Posterior cingulate gyrus (tissue), 11 donors: ENCODE measurements at regions not wholly inside any gene's neighbourhood (a gene's known extent, or its start where the extent isn't known, plus 50 kb on each side); places are given as distances from the start of the nearest gene placed in this dataset.
A peak's percentile ranks its signal among the peaks of the same experiment; 100 is the strongest.

Experiments used
- DNase-seq, 10 donors: peaks; one replicate each; pipeline versions ENCODE4 v3.0.0 to v3.0.0-alpha.2; 2020 to 2021; ENCODE audit warnings: mixed read lengths in 3 of 10
- intact Hi-C: fragments of 100-400 bp; cut with DNase I; formaldehyde crosslinking; loops from one replicate; pipeline ENCODE4 v1.15.1; 2023

DNA sequence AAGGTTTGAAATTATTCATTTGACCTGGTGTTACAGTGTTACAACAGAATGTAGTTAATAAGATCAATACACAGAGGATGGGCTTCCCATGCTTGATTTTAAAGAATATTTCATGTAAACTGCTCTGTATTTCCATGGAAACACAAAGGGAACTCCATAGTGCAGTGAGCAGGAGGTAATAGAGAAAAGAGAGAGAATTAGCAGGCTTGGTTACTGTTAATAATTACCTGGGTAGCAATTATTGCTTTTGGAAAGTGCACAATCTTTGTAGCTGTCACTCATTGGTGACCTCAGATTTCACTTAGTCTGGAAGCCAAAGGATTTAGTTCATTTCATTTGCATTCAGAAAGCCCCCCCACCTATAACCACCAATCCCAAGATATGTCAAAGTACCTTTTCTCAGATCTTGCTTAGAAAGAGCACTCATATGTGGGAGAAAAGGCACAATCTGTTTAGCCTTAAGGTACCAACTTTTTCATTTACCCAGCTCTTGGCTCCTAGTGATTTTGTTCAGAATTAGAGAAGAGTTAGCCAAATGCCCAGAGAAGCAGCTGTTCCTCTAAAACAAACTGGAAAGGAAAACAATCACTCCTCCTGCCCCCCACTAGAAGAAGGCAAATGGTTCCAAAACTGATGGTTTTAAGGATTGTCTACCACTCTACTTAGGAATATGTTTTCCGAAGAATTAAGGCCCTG lies 234.5 kb upstream of the SLC24A2 start:
- no peak for DNase-seq
- intact Hi-C loops, result no loop called here

DNA sequence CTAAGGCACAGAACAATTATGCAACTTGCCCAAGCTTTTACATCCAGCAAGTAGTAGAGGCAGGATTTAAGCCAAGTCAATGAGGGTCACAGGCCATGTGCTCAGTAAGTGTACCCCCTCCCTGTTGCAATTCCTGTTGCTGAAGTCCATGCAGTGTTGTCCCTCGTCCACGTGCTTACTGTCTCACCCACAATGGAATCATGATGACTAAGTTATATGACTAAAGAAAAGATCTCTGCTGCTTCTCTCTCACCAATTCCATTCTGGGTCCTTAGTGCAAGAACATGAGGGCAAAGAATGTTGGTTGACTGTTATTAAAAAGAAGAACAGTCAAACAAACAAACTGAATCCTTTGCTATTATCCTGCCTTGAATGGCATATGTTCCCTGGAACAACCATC lies 233.6 kb upstream of the SLC24A2 start:
- intact Hi-C loops, result no loop called here
- no peak for DNase-seq

GRCh38 chr9:20016611-20017010 lies 227.8 kb upstream of the SLC24A2 start:
- DNase-seq, result no peak
- intact Hi-C loops, result no loop called here

- DNase-seq, result no peak
- intact Hi-C loops, result no loop called here
Measured at GRCh38 chr9:20015427-20015931, 226.6 kb upstream of the SLC24A2 start.

- DNase-seq, result no peak
- intact Hi-C loops, result no loop called here
Measured at GRCh38 chr9:20014168-20014567, 225.3 kb upstream of the SLC24A2 start.

DNA sequence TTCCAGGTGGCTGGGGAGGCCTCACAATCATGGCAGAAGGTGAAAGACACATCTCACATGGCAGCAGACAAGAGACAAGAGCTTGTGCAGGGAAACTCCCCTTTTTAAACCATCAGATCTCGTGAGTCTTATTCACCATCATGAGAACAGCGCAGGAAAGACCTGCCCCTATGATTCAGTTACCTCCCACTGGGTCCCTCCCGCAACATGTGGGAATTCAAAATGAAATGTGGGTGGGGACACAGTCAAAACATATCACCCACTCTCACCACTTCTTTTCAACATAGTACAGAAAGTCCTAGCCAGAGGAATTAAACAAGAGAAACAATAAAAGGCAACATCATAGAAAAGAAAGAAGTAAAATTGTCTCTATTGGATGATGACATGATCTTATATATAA lies 223.4 kb upstream of the SLC24A2 start:
- intact Hi-C loops, result no loop called here
- no peak for DNase-seq

DNA sequence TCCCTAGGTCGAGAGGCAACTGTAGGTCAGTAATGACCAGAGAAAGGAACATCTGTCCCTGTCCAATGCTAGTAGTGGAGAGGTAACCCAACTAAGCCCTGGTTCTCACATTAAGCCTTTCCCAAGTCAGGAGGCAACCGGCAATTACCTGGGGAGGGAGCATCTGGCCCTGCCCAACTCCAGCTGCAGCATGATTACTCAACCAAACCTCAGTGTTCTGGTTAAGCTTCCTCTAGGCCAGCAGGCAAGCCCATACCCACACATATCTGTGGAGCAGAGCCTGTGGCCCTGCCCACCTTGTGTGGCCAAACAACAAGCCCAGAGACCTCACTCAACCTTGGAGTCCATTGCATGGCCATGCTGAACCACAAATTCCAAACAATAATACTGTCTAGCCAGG lies 220.8 kb upstream of the SLC24A2 start:
- DNase-seq, result no peak
- intact Hi-C loops, result no loop called here

GRCh38 chr9:20002011-20002410 lies 213.2 kb upstream of the SLC24A2 start:
- no peak for DNase-seq
- intact Hi-C loops, result no loop called here

DNA sequence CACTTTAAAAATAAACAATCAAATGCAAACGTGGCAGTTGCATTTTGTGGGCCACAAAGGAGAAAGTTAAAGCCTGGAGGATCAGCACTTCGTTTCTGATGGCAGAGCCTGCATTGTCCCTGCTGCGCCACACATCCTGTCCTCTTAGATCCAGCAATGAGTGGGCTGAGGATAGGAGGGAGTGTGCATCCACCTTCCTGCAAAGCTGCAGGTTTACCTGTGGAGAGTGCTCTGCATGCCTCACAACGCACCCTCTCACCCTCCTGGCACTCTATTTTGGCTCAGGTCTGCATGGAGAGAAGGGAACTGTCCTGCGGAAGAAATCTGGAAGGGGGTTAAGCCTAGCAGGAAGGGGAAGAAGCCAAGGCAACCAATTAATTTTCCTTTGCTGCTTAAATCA lies 212.2 kb upstream of the SLC24A2 start:
- intact Hi-C loops, result no loop called here
- DNase-seq, result no peak

- DNase-seq, result no peak
- intact Hi-C loops, result no loop called here
Measured at GRCh38 chr9:19999491-20000057, 210.7 kb upstream of the SLC24A2 start.

DNA sequence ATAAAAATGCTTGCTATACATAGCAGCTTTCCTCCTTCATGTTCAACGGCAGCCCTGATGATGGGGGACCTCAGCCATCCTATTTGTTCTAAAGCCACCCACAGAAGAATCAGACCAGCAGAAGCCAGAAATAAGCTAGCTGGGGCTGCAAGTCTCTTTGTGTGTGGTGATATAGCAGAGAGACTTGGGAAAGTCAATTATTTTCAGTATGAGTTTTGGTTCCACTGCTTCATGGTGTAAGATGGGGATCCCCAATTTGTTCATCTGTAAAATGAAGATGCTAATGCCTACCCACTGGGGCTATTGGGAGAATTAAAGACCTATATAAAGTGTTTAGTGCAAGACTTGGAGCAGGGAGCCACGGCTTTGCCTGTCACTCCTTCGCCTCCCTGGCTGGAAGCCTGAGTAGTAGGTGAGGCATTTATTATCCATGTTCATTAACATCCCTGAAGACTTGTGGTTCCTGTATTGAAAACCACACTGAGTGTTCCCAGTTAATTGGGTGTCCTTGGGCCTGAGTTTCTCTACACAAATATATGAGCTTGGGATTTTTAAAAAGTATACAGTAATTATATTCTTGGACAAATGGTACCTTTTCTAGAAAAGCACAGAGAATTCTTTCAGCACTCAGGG lies 210.1 kb upstream of the SLC24A2 start:
- intact Hi-C loops, result no loop called here
- no peak for DNase-seq

DNA sequence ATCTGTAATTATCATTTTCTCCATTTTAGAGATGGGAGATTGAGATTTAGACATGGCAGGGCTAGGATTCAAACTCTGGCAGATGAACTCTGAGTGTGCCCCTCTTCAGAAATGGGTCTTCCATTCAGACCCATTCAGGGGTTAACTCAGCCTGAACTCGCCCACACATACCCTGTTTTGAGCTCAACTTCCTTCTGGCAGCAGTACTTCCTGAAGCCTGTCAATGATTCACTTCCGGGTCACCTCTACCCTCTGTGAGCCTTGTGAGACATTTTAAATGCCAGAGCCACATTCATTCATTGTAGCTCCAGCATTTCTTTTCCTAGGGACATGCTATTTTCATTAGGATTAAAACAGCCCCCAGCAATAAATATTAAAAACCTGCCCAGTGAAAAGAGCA lies 209.3 kb upstream of the SLC24A2 start:
- no peak for DNase-seq
- intact Hi-C loops, result no loop called here

DNA sequence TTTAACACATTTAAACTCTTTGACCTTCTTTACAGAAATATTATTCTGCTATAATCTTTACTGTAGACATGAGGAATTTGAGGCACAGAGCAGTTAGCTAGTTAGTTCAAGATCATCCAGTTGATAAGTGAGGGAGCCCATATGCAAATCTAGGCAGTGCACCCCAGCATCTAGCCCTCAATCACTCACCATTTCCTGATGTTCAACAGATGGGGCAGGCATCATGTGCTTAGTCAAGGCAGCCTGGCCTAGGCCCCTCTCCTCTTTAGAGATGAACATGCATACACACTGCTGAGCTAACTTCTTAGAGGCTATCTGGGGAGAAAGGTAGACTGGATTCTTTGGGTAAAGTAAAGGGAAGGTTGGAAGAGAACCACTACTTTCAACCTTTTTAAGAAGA lies 206.8 kb upstream of the SLC24A2 start:
- intact Hi-C loops, result no loop called here
- no peak for DNase-seq

- no peak for DNase-seq
- intact Hi-C loops, result no loop called here
Measured at GRCh38 chr9:19994296-19994695, 205.5 kb upstream of the SLC24A2 start.

GRCh38 chr9:19992556-19992955 lies 203.7 kb upstream of the SLC24A2 start:
- intact Hi-C loops, result no loop called here
- DNase-seq, result no peak

GRCh38 chr9:19989213-19989612 lies 200.4 kb upstream of the SLC24A2 start:
- DNase-seq, result no peak
- intact Hi-C loops, result no loop called here

DNA sequence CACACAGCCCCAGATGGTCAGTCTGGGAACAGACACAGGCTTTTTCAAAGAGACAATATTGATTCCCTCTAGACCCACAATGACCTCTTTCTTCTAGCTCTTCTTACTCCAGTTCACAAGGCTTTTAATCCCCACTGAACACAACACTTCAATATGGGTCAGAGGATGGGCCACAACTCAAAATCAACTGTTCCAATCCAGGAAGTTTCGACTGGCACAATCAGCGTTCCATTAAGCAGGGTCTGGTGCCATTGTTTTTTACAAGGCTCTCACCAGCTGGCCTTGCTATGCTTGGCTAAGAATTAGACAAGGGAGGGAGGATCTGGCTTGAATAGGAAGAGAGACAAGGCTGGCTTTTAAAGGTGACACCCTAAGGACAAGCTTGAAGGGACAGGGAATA lies 199.4 kb upstream of the SLC24A2 start:
- DNase-seq, result peak in 1 of 10 donors; percentile 15
- intact Hi-C loops, result no loop called here

- no peak for DNase-seq
- intact Hi-C loops, result no loop called here
Measured at GRCh38 chr9:19985081-19985480, 196.2 kb upstream of the SLC24A2 start.

GRCh38 chr9:19976226-19976625 lies 187.4 kb upstream of the SLC24A2 start:
- DNase-seq, result no peak
- intact Hi-C loops, result no loop called here

DNA sequence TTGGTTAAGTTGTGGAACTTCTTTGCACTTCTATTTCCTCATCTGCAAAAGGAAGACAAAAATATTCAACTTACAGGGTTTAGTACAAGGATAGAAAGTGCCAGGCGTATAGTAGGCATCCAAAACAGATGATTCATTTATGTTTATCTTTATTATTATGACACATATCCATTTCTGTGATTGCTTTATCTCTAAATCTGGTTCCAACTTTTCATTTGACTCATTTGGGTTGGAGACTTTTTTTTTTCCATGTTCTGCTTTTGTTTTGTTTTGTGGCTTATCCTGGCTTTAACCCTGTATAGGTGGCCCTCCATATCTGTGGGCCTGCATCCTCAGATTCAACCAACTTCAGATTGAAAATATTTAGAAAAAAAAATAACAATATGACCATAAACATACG lies 186.7 kb upstream of the SLC24A2 start:
- no peak for DNase-seq
- intact Hi-C loops, result no loop called here

DNA sequence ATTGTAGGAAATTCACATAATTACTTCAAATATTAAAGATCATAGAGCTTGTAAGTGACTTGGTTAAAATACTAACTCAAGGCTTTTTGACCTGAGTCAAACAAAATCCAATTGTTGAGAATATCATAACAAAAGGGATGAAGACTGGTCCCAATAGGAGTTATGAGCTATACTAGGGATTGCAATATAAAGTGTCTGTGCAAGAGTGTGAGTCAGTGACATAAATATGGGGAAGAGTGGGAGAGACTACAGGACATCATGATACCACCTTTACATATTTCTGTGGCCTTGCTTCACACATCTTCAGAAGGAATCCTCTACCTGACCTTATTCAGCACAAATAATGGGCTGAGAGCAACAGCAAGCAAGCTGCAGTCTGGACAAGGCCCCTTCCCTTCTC lies 180.9 kb upstream of the SLC24A2 start:
- DNase-seq, result no peak
- intact Hi-C loops, result no loop called here

- no peak for DNase-seq
- intact Hi-C loops, result no loop called here
Measured at GRCh38 chr9:19967888-19968459, 179.1 kb upstream of the SLC24A2 start.
